WERI-Rb-1 (cell line): ENCODE measurements at regions not wholly inside any gene's neighbourhood (a gene's known extent, or its start where the extent isn't known, plus 50 kb on each side); places are given as distances from the start of the nearest gene placed in this dataset.

ENCODE experiments used
- DNase-seq: peaks from one replicate; pipeline ENCODE4 v3.0.0-alpha.2; 2020
- H3K27ac ChIP-seq: fragments of 250-450 bp; sonication (Bioruptor Pico); 2 replicates; pipeline ENCODE4 v1.5.1; 2020; ENCODE audit warnings: mild to moderate bottlenecking, moderate library complexity
- H3K27me3 ChIP-seq: fragments of 250-450 bp; sonication (Bioruptor Pico); 2 replicates; pipeline ENCODE4 v1.5.1; 2021; ENCODE audit warnings: mild to moderate bottlenecking, low read depth, moderate library complexity; ENCODE audit not compliant: insufficient read depth, severe bottlenecking
- H3K36me3 ChIP-seq: fragments of 250-450 bp; sonication (Bioruptor Pico); 2 replicates; pipeline ENCODE4 v1.5.1; 2020; ENCODE audit warnings: mild to moderate bottlenecking, moderate library complexity
- H3K4me3 ChIP-seq: 2 replicates; pipeline ENCODE4 v1.5.1; 2011; ENCODE audit warnings: low read depth, mild to moderate bottlenecking, control low read depth, low read length
- H3K9me3 ChIP-seq: fragments of 250-450 bp; sonication (Bioruptor Pico); 2 replicates; pipeline ENCODE4 v1.5.1; 2021; ENCODE audit warnings: mild to moderate bottlenecking, moderate library complexity; ENCODE audit not compliant: severe bottlenecking
- TF ChIP-seq, protein P1 (sequence below): IDR thresholded peaks from 2 replicates; pipeline ENCODE4 v1.5.1; 2011; ENCODE audit warnings: low read depth, mild to moderate bottlenecking, control low read depth, inconsistent platforms, low read length

DNA sequence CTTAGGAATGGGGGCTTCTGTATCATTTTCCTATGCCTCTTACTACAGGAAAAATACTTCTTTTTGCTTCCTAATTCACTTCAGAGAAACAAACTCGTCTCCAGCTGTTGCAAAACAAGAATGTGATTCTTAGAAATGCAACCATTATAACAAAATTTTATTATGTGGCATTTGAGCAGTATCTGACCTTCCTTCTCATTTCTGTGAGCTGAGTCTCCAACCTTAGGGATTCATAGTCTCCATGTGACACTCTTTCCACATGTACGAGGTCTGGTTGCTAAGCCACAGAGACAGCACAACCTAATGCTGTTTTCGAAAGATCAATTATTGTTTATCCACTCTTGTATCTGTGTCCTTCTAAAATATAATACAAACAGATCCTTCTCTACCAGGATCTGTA is 75.3 kb upstream of the RGS4 start:
- Histone ChIP-seq H3K27me3 (no peaks in the 10 kb centered on the region), H3K27ac (no peak overlapping the region), H3K9me3 (no peaks in the 10 kb centered on the region), H3K4me3 (no peak overlapping the region), H3K36me3 (no peaks in the 10 kb centered on the region)
- TF ChIP-seq, protein P1, sequence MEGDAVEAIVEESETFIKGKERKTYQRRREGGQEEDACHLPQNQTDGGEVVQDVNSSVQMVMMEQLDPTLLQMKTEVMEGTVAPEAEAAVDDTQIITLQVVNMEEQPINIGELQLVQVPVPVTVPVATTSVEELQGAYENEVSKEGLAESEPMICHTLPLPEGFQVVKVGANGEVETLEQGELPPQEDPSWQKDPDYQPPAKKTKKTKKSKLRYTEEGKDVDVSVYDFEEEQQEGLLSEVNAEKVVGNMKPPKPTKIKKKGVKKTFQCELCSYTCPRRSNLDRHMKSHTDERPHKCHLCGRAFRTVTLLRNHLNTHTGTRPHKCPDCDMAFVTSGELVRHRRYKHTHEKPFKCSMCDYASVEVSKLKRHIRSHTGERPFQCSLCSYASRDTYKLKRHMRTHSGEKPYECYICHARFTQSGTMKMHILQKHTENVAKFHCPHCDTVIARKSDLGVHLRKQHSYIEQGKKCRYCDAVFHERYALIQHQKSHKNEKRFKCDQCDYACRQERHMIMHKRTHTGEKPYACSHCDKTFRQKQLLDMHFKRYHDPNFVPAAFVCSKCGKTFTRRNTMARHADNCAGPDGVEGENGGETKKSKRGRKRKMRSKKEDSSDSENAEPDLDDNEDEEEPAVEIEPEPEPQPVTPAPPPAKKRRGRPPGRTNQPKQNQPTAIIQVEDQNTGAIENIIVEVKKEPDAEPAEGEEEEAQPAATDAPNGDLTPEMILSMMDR, result no peak
- DNase-seq, result no peak

DNA sequence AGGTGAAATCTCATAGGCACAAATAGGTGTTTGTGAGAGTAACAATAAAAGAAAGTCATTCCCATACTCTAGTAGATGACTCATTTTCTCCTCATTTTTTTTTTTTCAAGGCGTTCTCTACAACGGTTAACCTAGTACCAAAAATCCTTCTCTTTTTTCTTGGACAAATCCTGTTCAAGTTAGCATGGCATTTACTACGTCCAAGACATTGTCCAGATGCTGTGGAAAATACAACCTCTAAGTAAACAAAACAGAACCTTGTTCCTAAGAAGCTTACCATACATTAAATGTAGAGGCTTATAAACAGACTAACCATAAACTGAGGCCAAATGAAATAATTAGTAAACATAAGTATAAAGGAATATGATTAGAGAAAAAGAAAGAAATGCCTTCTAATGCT is 76.2 kb upstream of the RGS4 start:
- no peaks in the 10 kb centered on the region for H3K36me3 ChIP-seq
- no peak overlapping the region for H3K4me3 ChIP-seq
- TF ChIP-seq, protein P1, result no peak
- no peaks in the 10 kb centered on the region for H3K27me3 ChIP-seq
- no peak for DNase-seq
- no peak overlapping the region for H3K27ac ChIP-seq
- H3K9me3 ChIP-seq, result no peaks in the 10 kb centered on the region

DNA sequence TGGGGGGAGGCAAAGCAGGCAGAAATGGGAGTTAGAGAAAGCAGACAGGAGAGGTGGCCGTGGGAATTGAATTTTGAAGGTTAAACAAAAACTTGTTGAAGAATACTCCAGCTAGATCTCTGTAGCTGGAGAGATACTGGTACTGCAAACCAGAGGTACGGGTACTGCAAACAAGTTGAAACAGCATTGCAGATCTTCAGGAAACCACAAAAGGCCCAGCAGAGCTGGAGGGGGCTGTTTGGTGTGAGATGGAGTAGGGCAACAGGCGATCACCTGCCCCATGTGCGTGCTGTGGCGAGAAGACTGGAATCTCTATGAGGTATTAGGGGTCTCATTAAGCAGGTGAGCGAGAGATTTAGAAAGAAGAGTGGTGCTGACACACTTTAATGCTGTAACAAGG is 77.7 kb upstream of the RGS4 start:
- DNase-seq, result no peak
- TF ChIP-seq, protein P1, result no peak
- Histone ChIP-seq H3K36me3 (no peaks in the 10 kb centered on the region), H3K27ac (no peak overlapping the region), H3K27me3 (no peaks in the 10 kb centered on the region), H3K9me3 (no peaks in the 10 kb centered on the region), H3K4me3 (no peak overlapping the region)

DNA sequence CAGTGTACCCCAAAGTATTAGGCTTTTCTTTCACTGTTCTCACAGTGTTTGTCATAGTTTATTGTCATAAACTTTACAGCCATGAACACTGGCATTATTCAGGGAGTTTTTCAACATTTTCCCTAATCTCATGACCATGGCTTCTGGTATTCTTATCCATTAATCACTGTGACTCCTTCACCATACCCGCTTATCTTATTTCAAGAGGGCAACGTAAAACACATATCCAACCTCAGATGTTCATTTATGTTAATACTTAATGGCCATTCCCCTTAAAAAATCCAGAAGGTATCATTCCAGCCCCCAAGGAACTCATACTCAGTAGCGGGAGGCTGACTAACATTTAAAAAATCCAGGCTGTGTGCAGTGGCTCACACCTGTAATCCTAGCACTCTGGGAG is 78.5 kb upstream of the RGS4 start:
- TF ChIP-seq, protein P1, result no peak
- DNase-seq, result no peak
- no peaks in the 10 kb centered on the region for H3K27me3 ChIP-seq
- no peak overlapping the region for H3K4me3 ChIP-seq
- no peaks in the 10 kb centered on the region for H3K9me3 ChIP-seq
- H3K27ac ChIP-seq, result no peak overlapping the region
- H3K36me3 ChIP-seq, result no peaks in the 10 kb centered on the region

DNA sequence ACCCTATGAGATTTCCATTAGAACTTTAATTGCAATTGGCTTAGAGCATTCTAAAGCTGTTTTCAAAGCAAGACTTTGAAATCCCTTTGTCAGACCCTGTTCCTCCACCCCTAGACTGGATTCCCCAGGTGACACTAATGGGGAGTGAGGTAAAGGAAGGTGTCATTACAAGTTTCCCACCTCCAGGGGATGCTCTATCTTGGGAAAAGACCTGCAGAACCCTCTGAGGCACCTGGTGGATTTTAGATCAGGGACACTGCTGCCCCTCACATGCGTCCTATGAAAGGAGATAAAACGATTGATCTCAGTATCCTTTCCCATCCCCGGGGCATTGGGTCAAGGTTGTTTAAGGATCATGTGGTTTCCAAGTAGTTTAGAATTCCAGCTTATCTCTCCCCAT is 80.3 kb upstream of the RGS4 start:
- Histone ChIP-seq H3K4me3 (no peak overlapping the region), H3K9me3 (no peaks in the 10 kb centered on the region), H3K27me3 (no peaks in the 10 kb centered on the region), H3K36me3 (no peaks in the 10 kb centered on the region), H3K27ac (no peak overlapping the region)
- DNase-seq, result no peak
- TF ChIP-seq, protein P1, result peak; percentile 76

DNA sequence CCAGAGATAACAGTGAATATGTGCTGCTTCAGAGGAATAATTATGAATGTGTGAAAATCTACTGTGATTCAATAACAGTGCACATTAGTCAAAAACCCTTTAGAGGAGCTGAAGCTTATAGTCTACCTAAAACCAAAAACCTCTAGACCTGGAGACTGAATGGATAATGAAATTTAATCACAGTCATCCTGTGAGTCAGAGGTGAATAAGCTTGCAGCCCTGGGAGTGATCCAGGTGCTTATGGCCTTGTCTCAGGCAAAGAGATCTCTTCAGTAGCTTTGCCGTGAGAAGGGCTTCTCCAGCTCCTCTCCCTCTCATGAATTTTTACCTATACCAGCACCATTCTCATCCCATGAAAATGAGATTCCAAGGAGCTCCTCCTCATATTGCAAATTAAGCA is 81.3 kb upstream of the RGS4 start:
- no peak for DNase-seq
- TF ChIP-seq, protein P1, result no peak
- Histone ChIP-seq H3K27me3 (no peaks in the 10 kb centered on the region), H3K27ac (no peak overlapping the region), H3K9me3 (no peaks in the 10 kb centered on the region), H3K36me3 (no peaks in the 10 kb centered on the region), H3K4me3 (no peak overlapping the region)
